NT2/D1 (cell line): ENCODE measurements at regions not wholly inside any gene's neighbourhood (a gene's known extent, or its start where the extent isn't known, plus 50 kb on each side); places are given as distances from the start of the nearest gene placed in this dataset.

ENCODE experiments used
- SUZ12 ChIP-seq: IDR thresholded peaks from 2 replicates; pipeline ENCODE4 v1.6.1; 2011; ENCODE audit not compliant: insufficient read length, insufficient read depth; ENCODE audit errors: extremely low read depth
- YY1 ChIP-seq: IDR thresholded peaks from 2 replicates; pipeline ENCODE4 v1.6.1; 2011; ENCODE audit not compliant: insufficient read length, insufficient read depth
- ZNF274 ChIP-seq: IDR thresholded peaks from 2 replicates; pipeline ENCODE4 v1.6.1; 2011; ENCODE audit warnings: mild to moderate bottlenecking, low read depth, low read length

DNA sequence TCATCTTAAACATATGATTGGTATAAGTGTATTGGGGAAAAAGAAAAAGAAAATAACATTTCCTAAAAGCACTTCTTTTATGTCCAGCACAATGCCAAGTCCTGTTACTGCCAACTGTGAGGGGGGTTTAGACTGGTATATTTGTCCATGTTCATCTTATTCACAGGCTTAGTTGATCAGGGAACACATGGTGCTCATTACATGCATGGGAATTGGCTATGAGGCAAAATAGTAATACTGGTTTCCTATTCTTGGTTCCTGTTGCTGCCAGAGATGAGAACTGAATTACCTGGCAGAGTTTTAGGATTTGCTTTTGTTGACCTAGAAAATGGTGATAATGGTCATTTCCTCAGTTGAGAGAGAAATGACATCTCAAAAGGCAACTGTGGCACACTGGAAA is 398.8 kb downstream of the DUSP10 start:
- no peak for TF ChIP-seq SUZ12
- TF ChIP-seq ZNF274 = no peak
- TF ChIP-seq YY1 = no peak
